ENCODE measurements at regions not wholly inside any gene's neighbourhood (a gene's known extent, or its start where the extent isn't known, plus 50 kb on each side); places are given as distances from the start of the nearest gene placed in this dataset.

DNA sequence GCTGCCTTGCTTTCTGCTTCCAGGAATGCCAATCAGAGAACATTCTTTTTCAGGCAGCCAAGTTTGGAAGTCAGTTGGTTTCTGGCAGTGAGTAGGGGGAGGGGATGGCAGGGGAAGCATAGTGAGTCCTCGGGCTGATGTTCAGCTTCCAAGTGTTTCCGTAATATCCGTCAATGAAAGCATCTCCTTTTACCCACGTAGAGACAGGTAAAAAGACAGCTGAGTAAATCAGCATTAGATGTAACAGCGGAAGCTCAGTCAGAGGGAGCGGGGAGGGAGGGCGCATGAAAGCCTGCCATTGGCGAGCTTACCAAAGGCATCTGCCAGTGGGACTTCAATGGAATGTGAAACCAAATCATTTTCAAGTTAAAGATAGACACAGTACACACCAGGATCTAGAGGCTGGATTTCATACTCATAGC, 117.1 kb upstream of the DTNA start:
- no peak for DNase-seq (ENCODE audit: low spot score)

GRCh38 chr18:34594266-34594665, 115.8 kb upstream of the DTNA start:
- DNase-seq (ENCODE audit: low spot score): no peak

- DNase-seq (ENCODE audit: low spot score): peak; percentile 11
These were observed 114.4 kb upstream of the DTNA start for GRCh38 chr18:34595690-34596089.

DNA sequence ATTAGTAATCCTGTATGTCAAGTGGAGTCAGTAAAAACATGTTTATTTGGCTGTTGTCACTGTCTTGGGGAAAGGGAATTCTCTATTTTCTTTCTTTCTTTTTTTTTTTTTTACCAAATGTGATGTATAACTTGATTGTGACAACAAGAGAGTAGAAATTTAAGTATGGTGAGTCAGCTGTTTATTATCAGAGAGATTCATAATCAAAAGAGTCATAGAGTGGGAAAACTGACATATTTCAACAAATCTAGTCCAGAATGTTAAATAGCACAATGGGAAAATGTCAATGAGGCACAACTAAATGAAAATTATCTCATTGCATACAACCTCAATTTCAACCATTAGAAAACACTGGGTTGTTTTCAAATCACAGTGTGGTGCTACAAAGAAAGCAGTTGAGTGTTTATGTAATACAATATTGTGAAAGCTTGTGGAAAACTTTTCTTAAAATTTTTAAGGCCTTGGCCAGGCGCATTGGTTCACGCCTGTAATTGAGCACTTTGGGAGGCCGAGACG, 111.9 kb upstream of the DTNA start:
- no peak for DNase-seq (ENCODE audit: low spot score)

- DNase-seq (ENCODE audit: low spot score): no peak
These were observed 109.9 kb upstream of the DTNA start for GRCh38 chr18:34600158-34600557.

DNA sequence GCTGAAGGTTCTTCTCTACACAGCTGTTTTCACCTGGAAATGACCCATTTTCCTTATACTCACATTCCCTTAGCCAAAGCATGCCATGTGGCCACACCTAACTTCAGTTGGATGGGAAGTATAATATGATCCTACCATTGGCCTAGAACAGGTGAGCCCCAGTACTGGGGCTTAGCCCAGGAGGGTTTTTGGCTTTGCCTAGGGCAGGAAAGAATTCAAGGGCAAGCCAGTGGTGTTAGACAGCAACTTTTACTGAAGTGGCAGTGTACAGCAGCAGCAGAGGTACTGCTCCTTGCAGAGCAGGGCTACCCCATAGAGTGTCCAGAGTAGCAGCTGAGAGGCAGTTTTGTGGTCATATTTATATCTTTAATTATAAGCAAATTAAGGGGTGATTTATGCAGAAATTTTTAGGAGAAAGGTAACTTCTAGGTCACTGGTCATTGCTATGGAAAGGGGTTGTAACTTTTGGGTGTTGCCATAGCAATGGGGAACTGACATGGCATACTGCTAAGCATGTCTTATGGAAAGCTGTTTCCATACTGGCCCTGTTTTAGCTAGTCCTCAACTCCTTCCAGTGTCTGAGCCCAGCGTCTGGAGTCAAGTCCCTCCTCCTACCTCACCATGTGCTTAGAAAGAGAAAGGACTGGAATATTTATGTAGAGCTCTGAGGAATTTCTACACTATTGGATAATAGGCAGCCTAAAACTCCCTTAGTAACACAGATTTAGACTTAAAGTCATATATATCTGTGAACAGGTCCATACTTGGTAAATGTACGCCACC, 109.0 kb upstream of the DTNA start:
- DNase-seq (ENCODE audit: low spot score): no peak

GRCh38 chr18:34604591-34604990, 105.5 kb upstream of the DTNA start:
- DNase-seq (ENCODE audit: low spot score): no peak

DNA sequence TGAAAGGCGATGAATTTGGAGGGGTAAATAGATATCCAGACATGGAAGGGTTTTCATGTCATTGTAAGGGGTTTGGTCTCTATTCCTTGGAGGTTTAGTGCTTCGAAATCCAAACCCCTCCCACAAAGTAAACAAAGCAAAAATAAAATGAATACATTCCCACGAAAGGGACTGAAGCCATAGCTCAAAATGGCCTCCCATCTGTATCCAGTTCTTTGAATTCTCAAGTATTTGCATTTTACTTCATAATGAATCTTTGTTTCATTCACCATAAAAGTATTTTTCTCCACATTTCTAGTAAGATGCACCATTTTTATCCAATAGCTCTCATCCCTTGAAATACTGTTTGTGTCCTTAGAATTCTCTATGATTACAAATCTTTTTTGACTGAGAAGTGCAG, 103.2 kb upstream of the DTNA start:
- DNase-seq (ENCODE audit: low spot score): no peak

DNA sequence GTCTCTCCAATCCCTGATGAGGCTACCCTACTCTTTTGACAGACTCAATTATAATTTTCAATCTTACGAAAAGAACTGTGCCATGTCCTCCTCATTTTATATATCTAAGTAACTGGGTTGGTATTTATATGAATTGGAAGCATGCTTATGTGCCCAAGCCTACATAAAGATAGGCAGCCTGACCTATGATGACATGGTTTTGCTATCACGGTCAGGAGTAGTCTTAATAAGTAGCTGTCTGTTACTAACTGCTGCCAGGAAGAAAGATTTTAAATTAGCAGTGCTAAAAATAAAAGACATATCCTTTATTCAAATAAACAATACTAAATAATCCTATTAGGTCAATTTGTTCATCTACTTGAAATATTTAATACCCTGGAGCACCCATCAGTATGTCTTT, 102.0 kb upstream of the DTNA start:
- no peak for DNase-seq (ENCODE audit: low spot score)

GRCh38 chr18:34609986-34610648, 100.0 kb upstream of the DTNA start:
- DNase-seq (ENCODE audit: low spot score): no peak

GRCh38 chr18:34611904-34612303, 98.2 kb upstream of the DTNA start:
- DNase-seq (ENCODE audit: low spot score): no peak

DNA sequence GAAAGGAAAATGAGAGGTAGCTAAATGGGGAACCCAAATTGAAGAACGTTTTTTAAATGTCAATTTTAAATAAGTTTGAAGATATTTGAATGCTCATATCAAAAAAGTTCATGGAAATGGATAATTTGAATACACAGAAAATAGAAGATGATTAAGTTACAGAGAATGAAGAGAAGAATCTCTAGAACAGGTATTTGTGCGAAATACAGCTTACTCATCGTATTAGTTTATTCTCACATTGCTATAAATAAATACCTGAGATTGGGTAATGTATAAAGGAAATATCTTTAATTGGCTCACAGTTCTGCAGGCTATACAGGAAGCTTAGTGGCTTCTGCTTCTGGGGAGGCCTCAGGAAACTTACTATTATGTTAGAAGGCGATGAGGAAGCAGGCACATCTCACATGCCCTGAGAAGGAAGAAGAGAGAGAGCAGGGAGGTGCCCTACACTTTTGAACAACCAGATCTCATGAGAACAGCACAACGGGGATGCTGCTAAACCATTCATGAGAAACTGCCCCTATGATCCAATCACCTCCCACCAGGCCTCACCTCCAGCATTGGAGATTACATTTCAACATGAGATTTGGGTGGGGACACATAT, 89.7 kb upstream of the DTNA start:
- no peak for DNase-seq (ENCODE audit: low spot score)

- no peak for DNase-seq (ENCODE audit: low spot score)
These were observed 86.5 kb upstream of the DTNA start for GRCh38 chr18:34623557-34623956.

- no peak for DNase-seq (ENCODE audit: low spot score)
These were observed 85.5 kb upstream of the DTNA start for GRCh38 chr18:34624551-34624950.

- DNase-seq (ENCODE audit: low spot score): no peak
These were observed 83.5 kb upstream of the DTNA start for GRCh38 chr18:34626404-34627136.

GRCh38 chr18:34627137-34627920, 82.8 kb upstream of the DTNA start:
- DNase-seq (ENCODE audit: low spot score): no peak

- DNase-seq (ENCODE audit: low spot score): peak; percentile 8
These were observed 78.8 kb upstream of the DTNA start for GRCh38 chr18:34631093-34631966.

- no peak for DNase-seq (ENCODE audit: low spot score)
These were observed 77.8 kb upstream of the DTNA start for GRCh38 chr18:34632321-34632720.

- no peak for DNase-seq (ENCODE audit: low spot score)
These were observed 76.7 kb upstream of the DTNA start for GRCh38 chr18:34633368-34633767.
